DND-41 (cell line): ENCODE measurements at regions not wholly inside any gene's neighbourhood (a gene's known extent, or its start where the extent isn't known, plus 50 kb on each side); places are given as distances from the start of the nearest gene placed in this dataset.

ENCODE experiments used
- ATAC-seq: fragments of 200-7000 bp; cut with Tn5 transposase; 3 replicates; pipeline ENCODE4 v1.9.1; 2021; ENCODE audit warnings: low read depth; ENCODE audit not compliant: insufficient read depth
- DNase-seq: peaks from one replicate; pipeline ENCODE4 v3.0.0-alpha.2; 2020
- H2AFZ ChIP-seq: 2 replicates; pipeline ENCODE4 v1.6.0; 2012; ENCODE audit warnings: low read depth, low read length
- H3K27ac ChIP-seq: 2 replicates; pipeline ENCODE4 v1.5.1; 2012; ENCODE audit warnings: low read length, inconsistent platforms
- H3K27me3 ChIP-seq: fragments of 200-600 bp; sonication (generic); 2 replicates; pipeline ENCODE4 v1.6.0; 2012; ENCODE audit warnings: low read length, mild to moderate bottlenecking, inconsistent platforms; ENCODE audit not compliant: insufficient read depth, poor library complexity
- H3K36me3 ChIP-seq: 2 replicates; pipeline ENCODE4 v1.5.1; 2012; ENCODE audit warnings: low read length, inconsistent platforms; ENCODE audit not compliant: insufficient read depth
- H3K4me1 ChIP-seq: 2 replicates; pipeline ENCODE4 v1.5.1; 2012; ENCODE audit warnings: mild to moderate bottlenecking, low read length; ENCODE audit not compliant: insufficient read depth
- H3K4me2 ChIP-seq: 2 replicates; pipeline ENCODE4 v1.6.0; 2012; ENCODE audit warnings: mild to moderate bottlenecking, moderate library complexity, low read length, inconsistent platforms; ENCODE audit not compliant: insufficient read depth
- H3K4me3 ChIP-seq, 2 experiments: fragments of 200-600 bp in 1 of 2; shearing (Covaris generic) in 1 of 2; 2 replicates each; pipeline ENCODE4 v1.5.1; 2012 to 2016; ENCODE audit warnings: inconsistent platforms in 2 of 2, low read length in 2 of 2, mild to moderate bottlenecking in 2 of 2, low read depth in 1 of 2, moderate library complexity in 1 of 2
- H3K79me2 ChIP-seq: 2 replicates; pipeline ENCODE4 v1.6.0; 2012; ENCODE audit warnings: low read length, inconsistent platforms; ENCODE audit not compliant: insufficient read depth
- H3K9ac ChIP-seq: 2 replicates; pipeline ENCODE4 v1.6.0; 2012; ENCODE audit warnings: low read depth, mild to moderate bottlenecking, inconsistent platforms, low read length, moderate library complexity
- H3K9me3 ChIP-seq: 2 replicates; pipeline ENCODE4 v1.5.1; 2012; ENCODE audit warnings: low read length, moderate library complexity, mild to moderate bottlenecking, inconsistent platforms; ENCODE audit not compliant: insufficient read depth, severe bottlenecking
- H4K20me1 ChIP-seq: 2 replicates; pipeline ENCODE4 v1.6.0; 2012; ENCODE audit warnings: low read length; ENCODE audit not compliant: insufficient read depth
- CTCF ChIP-seq: IDR thresholded peaks from 2 replicates; pipeline ENCODE4 v1.5.1; 2012; ENCODE audit warnings: borderline replicate concordance, low read length, moderate library complexity, mild to moderate bottlenecking; ENCODE audit not compliant: poor library complexity, severe bottlenecking; ENCODE audit errors: extremely low read depth
- EZH2 ChIP-seq: IDR thresholded peaks from 3 replicates; pipeline ENCODE4 v1.6.1; 2012; ENCODE audit warnings: borderline replicate concordance, low read depth, mild to moderate bottlenecking, moderate library complexity, low read length, inconsistent platforms; ENCODE audit not compliant: severe bottlenecking

DNA sequence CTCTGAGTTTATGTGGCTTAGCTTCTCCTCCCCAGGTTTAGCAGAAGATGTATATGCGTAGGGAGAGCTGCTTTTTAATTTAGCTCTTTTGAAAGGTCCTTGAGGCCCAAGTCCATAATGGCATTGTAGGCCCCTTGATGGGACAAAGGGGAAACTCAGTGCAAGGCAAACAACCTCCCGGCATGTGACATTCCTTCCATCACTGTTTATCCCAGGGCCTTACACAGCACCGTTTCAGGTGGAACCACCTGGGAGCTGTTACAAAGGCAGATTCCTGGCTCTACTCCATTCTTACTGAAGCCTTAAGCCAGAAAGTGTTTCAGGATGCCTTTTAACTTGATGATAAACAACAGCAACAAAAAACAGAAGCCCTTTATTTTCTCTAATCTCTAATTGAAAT lies 555.4 kb downstream of the SLC4A3 start:
- Histone ChIP-seq H3K4me2 (no peak overlapping the region), H3K36me3 (no peaks in the 10 kb centered on the region), H3K4me3 (no peak overlapping the region), H2AFZ (no peak overlapping the region), H3K27ac (no peak overlapping the region), H4K20me1 (no peaks in the 10 kb centered on the region), H3K9me3 (no peaks in the 10 kb centered on the region), H3K4me1 (no peaks in the 10 kb centered on the region), H3K9ac (no peak overlapping the region), H3K27me3 (no peaks in the 10 kb centered on the region), H3K79me2 (no peaks in the 10 kb centered on the region)
- TF ChIP-seq EZH2, result no peak
- ATAC-seq (no peak), DNase-seq (no peak)

DNA sequence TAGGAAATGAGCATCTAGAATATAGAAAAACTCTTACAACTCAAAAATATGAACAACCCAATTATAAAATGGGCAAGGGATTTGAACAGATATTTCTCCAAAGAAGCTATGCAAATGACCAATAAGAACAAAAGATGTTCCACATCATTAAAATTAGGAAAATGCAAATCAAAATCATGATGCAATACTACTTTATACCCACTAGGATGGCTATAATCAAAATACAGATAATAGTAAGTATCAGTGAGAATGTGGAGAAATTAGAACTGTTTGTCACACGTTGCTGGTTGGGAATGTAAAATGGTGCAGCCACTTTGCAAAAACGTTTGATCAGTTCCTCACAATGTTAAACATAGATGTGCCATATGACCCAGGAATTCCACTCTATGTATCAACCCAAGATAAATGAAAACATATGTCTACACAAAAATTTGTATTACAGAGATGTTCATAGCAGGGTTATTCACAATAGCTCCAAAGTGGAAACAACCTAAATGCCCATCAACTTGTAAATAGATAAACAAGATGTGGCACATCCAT lies 558.4 kb downstream of the SLC4A3 start:
- H3K27ac ChIP-seq, result no peak overlapping the region
- no peaks in the 10 kb centered on the region for H3K27me3 ChIP-seq
- H2AFZ ChIP-seq, result no peak overlapping the region
- no peak for ATAC-seq
- no peak overlapping the region for H3K4me3 ChIP-seq
- no peak for DNase-seq
- no peak overlapping the region for H3K9ac ChIP-seq
- H3K36me3 ChIP-seq, result no peaks in the 10 kb centered on the region
- H3K9me3 ChIP-seq, result no peaks in the 10 kb centered on the region
- no peak overlapping the region for H3K4me2 ChIP-seq
- no peak for TF ChIP-seq CTCF
- no peak for TF ChIP-seq EZH2
- H4K20me1 ChIP-seq, result no peaks in the 10 kb centered on the region
- no peaks in the 10 kb centered on the region for H3K79me2 ChIP-seq
- no peaks in the 10 kb centered on the region for H3K4me1 ChIP-seq

GRCh38 chr2:220188031-220188430 lies 560.6 kb downstream of the SLC4A3 start:
- no peaks in the 10 kb centered on the region for H3K36me3 ChIP-seq
- no peak overlapping the region for H3K4me3 ChIP-seq
- H3K9ac ChIP-seq, result no peak overlapping the region
- no peaks in the 10 kb centered on the region for H3K79me2 ChIP-seq
- TF ChIP-seq EZH2 (no peak), CTCF (no peak)
- ATAC-seq, result no peak
- DNase-seq, result no peak
- no peaks in the 10 kb centered on the region for H4K20me1 ChIP-seq
- H3K27me3 ChIP-seq, result no peaks in the 10 kb centered on the region
- H2AFZ ChIP-seq, result no peak overlapping the region
- H3K27ac ChIP-seq, result no peak overlapping the region
- no peak overlapping the region for H3K4me2 ChIP-seq
- H3K4me1 ChIP-seq, result no peaks in the 10 kb centered on the region
- H3K9me3 ChIP-seq, result peaks cover 7% of the 10 kb centered on the region

- Histone ChIP-seq H3K9me3 (peaks cover 7% of the 10 kb centered on the region), H3K9ac (no peak overlapping the region), H3K4me3 (no peak overlapping the region), H2AFZ (no peak overlapping the region), H3K27me3 (no peaks in the 10 kb centered on the region), H3K79me2 (no peaks in the 10 kb centered on the region), H3K36me3 (no peaks in the 10 kb centered on the region), H3K4me2 (no peak overlapping the region), H4K20me1 (no peaks in the 10 kb centered on the region), H3K4me1 (no peaks in the 10 kb centered on the region), H3K27ac (no peak overlapping the region)
- DNase-seq, result no peak
- ATAC-seq, result no peak
- TF ChIP-seq CTCF (no peak), EZH2 (no peak)
Measured at GRCh38 chr2:220191031-220191430, 563.6 kb downstream of the SLC4A3 start.
